Right hindlimb (tissue), 1 donor: ENCODE measurements at regions not wholly inside any gene's neighbourhood (a gene's known extent, or its start where the extent isn't known, plus 50 kb on each side); places are given as distances from the start of the nearest gene placed in this dataset.

Experiments used
- DNase-seq: peaks from one replicate; pipeline ENCODE4 v3.0.0-alpha.2; 2018

DNA sequence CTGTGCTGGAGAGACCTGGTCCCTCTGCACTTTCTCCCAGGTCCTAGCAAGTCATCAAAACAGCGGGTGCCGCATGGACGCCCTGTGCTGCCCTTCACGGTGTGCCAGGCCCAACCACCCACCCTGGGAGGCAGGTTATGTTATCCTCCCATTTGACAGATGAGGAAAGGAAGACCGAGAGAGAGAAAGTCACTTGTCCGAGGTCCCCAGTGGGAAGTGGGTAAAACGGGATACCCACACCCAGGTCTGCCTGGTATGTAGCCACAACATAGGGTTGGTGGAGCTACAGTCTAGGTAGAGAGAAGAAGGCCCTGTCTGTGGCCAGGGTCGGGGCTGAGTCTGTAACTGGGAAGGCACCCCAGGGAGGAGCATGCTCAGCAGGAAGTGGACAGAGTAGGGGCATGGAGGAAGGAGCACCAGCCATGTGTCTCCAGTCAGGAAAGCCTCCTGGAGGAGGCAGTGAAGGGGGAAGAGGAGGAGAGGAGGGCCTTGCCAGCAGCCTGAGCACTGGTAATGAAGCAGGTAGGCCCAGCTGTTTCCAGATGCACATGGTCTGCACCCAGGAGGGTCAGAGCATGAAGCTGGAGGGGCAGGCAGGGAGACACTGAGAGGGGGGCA, 98.4 kb downstream of the ZFP36L2 start:
- DNase-seq: no peak

DNA sequence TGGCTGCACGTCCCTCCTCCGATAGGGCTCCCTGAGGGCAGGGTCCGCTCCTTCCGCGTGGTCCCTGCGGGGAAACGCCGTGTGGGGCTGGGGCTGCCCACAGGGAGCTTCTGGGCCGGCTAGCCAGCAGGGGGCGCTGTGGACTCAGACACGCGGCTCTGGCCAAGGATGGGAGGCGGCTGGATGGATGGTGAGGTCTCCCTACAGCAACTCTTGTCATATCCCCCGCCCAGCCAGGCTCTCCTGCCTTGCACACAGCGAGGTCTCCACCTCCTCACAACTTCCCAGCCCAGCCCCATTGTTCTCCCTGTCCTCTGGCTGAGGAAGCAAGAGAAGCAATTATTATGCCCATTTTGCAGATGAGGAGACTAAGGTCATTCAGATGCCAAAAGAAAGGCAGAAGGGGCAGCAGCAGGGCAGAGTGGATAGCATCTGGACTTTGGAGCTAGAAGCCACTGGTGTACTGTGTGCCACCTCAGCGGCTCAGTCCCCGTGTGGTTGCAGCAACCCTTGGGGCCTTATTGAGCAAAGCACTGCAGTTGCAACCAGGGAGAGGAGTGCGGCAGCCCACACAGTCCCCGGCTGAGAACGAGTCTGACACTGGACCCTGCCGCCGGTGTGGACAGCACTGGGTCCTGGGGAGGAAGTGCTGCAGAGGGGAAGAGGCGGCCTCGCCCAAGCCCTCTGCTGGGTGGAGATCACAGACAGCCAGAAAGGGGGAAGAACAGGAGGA, 99.0 kb downstream of the ZFP36L2 start:
- peak; percentile 60 for DNase-seq

GRCh38 chr2:43126817-43127207, 99.6 kb downstream of the ZFP36L2 start:
- no peak for DNase-seq

DNA sequence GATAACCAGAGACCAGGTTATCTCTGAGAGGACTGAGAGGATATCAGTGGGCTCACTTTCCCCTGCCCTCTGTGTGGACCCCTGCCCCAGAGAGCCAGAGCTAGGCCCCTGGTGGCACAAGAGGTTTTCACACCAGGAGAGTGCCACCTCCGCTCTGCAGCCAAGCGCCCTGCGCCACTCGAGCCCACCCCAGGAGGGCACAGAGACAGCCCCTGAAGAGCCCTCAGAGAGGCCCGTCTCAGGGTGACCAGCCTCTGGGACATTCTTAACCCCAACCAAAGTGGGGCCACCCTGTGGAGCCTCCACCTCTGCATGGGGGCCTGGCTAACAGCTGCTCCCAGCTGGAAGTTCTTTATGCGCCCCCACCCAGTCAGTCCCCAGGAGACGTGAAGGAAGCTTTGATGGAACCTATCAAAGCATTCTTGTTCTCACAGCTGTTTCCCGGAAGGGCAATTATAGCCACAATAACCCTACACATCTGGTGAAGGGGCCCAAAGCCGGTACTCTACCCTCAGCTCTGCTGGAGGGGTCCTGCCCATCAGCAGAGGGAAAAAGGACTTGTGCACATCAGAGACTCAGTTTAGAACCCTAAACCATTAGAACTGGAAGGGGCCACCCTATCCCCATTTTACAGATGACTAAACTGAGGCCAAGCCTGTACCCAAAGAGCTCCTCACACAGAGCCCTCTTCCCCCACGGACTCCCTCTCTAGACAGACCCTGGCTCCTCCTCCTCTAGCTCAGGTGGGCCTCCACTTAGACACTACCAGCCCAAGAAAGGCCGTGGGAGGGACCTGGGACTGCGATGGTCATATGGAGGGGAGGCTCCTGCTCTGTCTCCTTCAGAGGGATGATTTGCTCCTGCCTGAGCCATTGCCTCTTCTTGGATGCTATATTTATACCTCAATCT, 101.1 kb downstream of the ZFP36L2 start:
- no peak for DNase-seq

DNA sequence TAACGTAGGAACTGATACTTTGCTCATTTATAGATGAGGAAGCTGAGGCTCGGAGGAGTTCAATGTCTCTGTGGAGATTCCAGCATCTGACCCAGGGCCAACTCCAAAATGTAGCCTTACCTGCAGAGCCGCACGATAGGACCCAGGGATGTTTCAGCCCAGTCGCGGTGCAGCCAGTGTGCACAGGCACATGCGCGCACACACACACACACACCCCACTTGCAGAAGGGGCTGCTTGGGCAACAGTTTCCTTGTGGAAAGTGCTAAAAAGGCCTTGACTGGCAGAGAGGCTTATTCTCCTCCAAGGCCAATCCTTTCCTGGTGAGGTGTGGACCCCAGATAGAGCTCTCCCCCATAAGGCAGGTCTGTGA, 101.7 kb downstream of the ZFP36L2 start:
- no peak for DNase-seq

- no peak for DNase-seq
Observed at GRCh38 chr2:43123981-43124686, 102.3 kb downstream of the ZFP36L2 start.

DNA sequence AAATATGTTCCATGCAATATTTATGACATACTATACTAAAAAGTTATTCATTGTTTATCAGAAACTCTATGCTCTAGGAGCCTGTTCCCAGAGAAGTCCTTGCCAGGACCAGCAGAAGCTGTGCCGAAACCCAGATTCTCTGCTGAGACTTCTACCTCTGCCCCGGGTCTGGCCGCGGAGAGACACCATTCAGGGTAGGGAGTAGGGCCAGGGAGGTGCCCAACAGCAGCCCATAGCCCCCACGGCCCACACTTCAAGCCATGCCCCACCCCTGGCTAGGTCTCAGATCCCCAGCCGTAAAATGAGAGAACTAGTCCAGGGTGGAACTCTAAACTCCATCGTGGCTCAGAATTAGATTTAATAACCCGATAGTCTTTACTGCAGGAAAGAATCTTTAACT, 102.9 kb downstream of the ZFP36L2 start:
- no peak for DNase-seq

GRCh38 chr2:43123028-43123427, 103.4 kb downstream of the ZFP36L2 start:
- no peak for DNase-seq

- DNase-seq: no peak
Observed at GRCh38 chr2:43121580-43122314, 104.7 kb downstream of the ZFP36L2 start.

DNA sequence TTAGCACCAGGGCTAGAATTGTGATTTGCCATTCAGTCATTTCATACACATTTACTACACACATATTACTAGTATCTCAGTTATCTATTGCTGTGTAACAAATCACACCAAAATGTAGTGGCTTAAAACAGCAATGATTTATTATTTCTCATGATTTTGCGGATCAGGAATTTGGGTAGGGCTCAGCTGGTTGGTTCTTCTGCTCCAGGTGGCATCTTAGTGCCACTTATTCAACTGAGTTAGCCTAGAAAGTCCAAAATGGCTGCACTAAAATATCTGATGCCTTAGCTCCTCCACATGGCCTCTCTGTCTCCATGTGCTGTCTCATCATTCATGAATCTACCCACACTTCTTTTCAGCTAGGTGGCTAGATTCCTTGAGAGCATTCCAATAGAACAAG, 107.1 kb downstream of the ZFP36L2 start:
- no peak for DNase-seq

- no peak for DNase-seq
Observed at GRCh38 chr2:43117521-43118143, 108.8 kb downstream of the ZFP36L2 start.

- DNase-seq: no peak
Observed at GRCh38 chr2:43116988-43117387, 109.4 kb downstream of the ZFP36L2 start.

DNA sequence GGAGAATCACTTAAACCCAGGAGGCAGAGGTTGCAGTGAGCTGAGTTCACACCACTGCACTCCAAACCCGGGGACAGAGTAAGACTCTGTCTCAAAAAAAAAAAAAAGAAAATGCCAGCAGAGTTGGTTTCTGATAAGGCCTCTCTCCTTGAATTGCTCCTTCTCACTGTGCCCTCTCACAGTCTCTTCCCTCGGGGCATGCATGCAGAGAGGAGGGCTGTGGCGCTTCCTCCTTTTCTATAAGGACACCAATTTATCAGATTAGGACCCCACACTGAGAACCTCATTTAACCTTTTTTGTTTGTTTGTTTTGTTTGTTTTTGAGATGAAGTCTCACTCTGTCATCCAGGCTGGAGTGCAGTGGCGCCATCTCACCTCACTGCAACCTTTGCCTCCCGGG, 110.5 kb downstream of the ZFP36L2 start:
- no peak for DNase-seq

DNA sequence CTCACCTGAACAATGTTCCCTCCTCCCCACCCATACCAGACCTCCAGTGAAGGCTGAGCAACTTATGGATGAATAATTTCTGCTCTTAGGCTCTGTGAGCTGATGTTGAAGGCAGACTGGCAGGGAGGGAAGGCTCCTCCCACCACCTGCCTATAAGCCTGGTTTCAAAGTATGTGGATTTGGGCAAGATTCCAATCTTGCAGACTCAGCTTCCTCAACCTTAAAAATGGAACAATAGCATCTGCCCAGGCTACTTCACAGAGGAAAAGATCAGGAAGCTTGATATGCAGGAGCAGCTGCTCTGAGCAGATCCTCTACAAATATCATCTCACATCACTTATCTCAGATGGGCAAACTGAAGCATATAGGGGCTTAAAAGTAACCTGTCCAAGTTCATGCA, 112.2 kb downstream of the ZFP36L2 start:
- DNase-seq: no peak

DNA sequence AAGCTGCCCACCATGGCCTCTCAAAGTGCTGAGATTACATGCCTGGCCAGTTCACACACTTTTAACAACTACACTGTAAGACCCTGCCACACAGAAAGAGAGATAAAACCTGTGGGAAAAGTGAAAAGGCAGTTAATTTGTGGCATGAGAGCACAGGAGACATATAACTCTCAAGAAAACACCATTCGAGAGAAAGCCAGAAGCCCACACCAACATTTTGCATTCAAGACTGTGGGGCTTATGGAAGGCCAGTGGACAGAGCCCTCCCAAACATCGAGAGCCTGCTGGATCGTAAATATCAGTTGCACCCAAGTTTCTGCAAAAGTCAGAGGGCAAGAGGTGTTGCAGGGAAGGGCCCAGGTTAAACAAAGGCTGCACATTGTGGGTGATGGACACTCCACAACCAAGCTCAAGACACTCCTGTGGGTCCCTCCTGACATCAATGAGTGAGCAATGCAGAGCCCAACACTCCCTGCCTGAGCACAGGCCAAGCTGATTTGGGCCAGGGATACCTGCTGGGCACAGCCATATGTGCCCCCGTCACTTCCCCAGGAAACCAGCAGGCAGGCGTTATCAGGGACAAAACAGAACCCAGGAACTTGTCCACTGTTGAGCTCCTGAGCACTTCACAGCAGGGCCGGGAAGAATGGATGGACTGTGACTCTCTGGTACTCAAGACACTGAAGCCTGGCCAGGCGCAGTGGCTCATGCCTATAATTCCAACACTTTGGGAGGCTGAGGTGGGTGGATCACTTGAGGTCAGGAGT, 114.4 kb downstream of the ZFP36L2 start:
- DNase-seq: no peak

GRCh38 chr2:43110442-43110871, 115.9 kb downstream of the ZFP36L2 start:
- peak; percentile 51 for DNase-seq

- DNase-seq: no peak
Observed at GRCh38 chr2:43109261-43109743, 117.1 kb downstream of the ZFP36L2 start.

DNA sequence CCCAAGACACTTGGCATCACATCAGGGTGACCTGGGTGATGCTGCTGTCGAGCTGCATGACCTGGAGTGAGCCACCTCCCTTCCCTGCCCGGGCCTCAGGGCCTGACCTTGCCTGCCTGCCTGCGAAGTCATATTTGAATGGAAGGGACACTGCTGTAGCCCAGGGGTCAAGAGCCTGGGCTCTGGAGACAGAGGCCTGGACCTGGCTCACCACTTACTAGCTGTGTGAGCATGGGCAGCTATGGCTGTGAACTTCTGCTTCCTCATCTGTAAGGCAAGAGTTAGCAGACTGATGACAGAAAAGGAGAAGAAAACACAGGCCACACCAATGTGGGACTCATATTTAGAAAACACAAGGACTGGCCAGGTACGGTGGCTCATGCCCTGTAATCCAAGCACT, 118.7 kb downstream of the ZFP36L2 start:
- no peak for DNase-seq

DNA sequence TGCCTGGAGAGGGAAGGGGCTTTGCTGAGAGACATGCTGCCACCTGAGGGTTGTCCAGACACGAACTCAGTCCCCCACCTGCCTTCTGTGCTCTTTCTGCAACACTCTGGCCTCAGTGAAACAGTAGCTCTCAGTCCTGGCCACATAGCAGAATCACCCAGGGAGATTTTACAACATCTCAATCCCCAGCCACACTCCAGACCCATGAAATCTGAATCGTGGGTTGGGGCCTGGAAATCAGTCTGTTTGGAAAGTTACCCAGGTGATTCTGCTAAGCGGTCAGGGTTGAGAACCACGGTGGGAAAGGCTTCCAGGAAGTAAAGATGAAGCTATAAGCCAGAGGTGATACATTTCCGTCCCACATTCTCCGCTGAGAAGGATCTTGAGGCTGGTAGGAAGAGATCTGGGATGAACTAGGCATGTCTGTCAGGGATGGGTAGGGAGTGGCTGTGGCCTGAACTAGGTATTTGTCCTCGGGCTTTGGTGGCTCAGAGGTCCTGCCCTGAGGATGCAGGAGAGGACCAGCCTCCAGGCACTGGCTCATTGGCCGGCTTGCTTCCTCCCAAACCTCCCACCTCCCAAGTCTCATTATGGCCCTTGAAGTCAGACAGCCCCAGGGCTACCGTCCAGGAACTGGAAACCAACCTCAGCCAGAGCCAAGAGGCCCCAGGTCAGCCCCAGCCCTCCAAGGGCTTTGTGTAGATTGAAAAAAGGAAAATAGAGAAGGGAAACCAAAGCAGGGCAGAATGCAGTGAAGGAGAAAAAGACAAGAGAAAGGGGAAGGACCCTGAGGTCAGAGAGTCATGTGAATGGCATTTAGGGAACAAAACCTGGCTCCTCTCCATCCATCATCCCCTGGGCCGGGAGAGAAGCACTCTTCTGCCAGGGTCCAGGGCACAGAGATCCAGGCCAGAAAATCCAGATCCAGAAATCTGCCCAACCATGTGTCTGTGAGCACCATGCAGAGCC, 119.6 kb downstream of the ZFP36L2 start:
- no peak for DNase-seq
